DMS53 treated with DMSO at 0.1 percent for 48 hours (cell line): ENCODE measurements at regions not wholly inside any gene's neighbourhood (a gene's known extent, or its start where the extent isn't known, plus 50 kb on each side); places are given as distances from the start of the nearest gene placed in this dataset.

Source experiments
- DNase-seq: peaks from one replicate; lab custom pipeline; 2025; ENCODE audit not compliant: unreplicated experiment; lab: John Stamatoyannopoulos, UW

GRCh38 chr15:79230766-79231165, 51.8 kb upstream of the ANKRD34C start:
- no peak for DNase-seq

- DNase-seq, result no peak
Measured at GRCh38 chr15:79222808-79223207, 59.7 kb upstream of the ANKRD34C start.

- DNase-seq, result no peak
Measured at GRCh38 chr15:79221696-79222095, 60.8 kb upstream of the ANKRD34C start.

- DNase-seq, result no peak
Measured at GRCh38 chr15:79219393-79220056, 63.0 kb upstream of the ANKRD34C start.

GRCh38 chr15:79218588-79219200, 63.8 kb upstream of the ANKRD34C start:
- no peak for DNase-seq

- no peak for DNase-seq
Measured at GRCh38 chr15:79213650-79214049, 68.9 kb upstream of the ANKRD34C start.

- DNase-seq, result no peak
Measured at GRCh38 chr15:79212589-79213157, 69.8 kb upstream of the ANKRD34C start.

GRCh38 chr15:79211481-79211880, 71.0 kb upstream of the ANKRD34C start:
- DNase-seq, result no peak

- DNase-seq, result no peak
Measured at GRCh38 chr15:79209690-79210089, 72.8 kb upstream of the ANKRD34C start.

GRCh38 chr15:79209116-79209515, 73.4 kb upstream of the ANKRD34C start:
- no peak for DNase-seq

- DNase-seq, result no peak
Measured at GRCh38 chr15:79208179-79208578, 74.3 kb upstream of the ANKRD34C start.

- no peak for DNase-seq
Measured at GRCh38 chr15:79206940-79207339, 75.6 kb upstream of the ANKRD34C start.

GRCh38 chr15:79204886-79205675, 77.4 kb upstream of the ANKRD34C start:
- DNase-seq, result no peak

GRCh38 chr15:79198461-79198860, 84.1 kb upstream of the ANKRD34C start:
- DNase-seq, result no peak

GRCh38 chr15:79197285-79197684, 85.2 kb upstream of the ANKRD34C start:
- no peak for DNase-seq

- DNase-seq, result no peak
Measured at GRCh38 chr15:79195802-79196201, 86.7 kb upstream of the ANKRD34C start.

GRCh38 chr15:79195239-79195638, 87.3 kb upstream of the ANKRD34C start:
- no peak for DNase-seq

- DNase-seq, result no peak
Measured at GRCh38 chr15:79194386-79194785, 88.1 kb upstream of the ANKRD34C start.

GRCh38 chr15:79193549-79193948, 89.0 kb upstream of the ANKRD34C start:
- no peak for DNase-seq

- DNase-seq, result no peak
Measured at GRCh38 chr15:79193103-79193502, 89.4 kb upstream of the ANKRD34C start.

- no peak for DNase-seq
Measured at GRCh38 chr15:79192462-79193036, 90.0 kb upstream of the ANKRD34C start.
